ENCODE measurements at regions not wholly inside any gene's neighbourhood (a gene's known extent, or its start where the extent isn't known, plus 50 kb on each side); places are given as distances from the start of the nearest gene placed in this dataset.

- Histone ChIP-seq H3K27ac (ENCODE audit: control insufficient read depth, insufficient read depth, low read length) (no peak overlapping the region), H3K9ac (ENCODE audit: control insufficient read depth, extremely low read depth, insufficient read depth, low read length) (no peak overlapping the region), H3K9me3 (ENCODE audit: control insufficient read depth, low read depth, low read length) (no peaks in the 10 kb centered on the region), H4K20me1 (ENCODE audit: control insufficient read depth, extremely low read depth, insufficient read depth, low read length) (no peaks in the 10 kb centered on the region), H3K4me1 (ENCODE audit: control insufficient read depth, extremely low read depth, insufficient read depth, low read length) (peaks cover 2% of the 10 kb centered on the region), H3K27me3 (ENCODE audit: control insufficient read depth, extremely low read depth, insufficient read depth, low read length) (no peaks in the 10 kb centered on the region), H2AFZ (ENCODE audit: control insufficient read depth, low read length) (no peak overlapping the region), H3K4me2 (ENCODE audit: control insufficient read depth, extremely low read depth, insufficient read depth, low read depth, low read length) (no peak overlapping the region), H3K79me2 (ENCODE audit: control insufficient read depth, insufficient read depth, low read length) (no peaks in the 10 kb centered on the region), H3K9me1 (ENCODE audit: control insufficient read depth, extremely low read depth, insufficient read depth, low read length) (no peaks in the 10 kb centered on the region), H3K4me3 (ENCODE audit: control insufficient read depth in 2 of 3, extremely low read depth in 1 of 3, insufficient read depth in 2 of 3, low read depth in 1 of 3, low read length in 3 of 3) (no peak overlapping the region), H3K36me3 (ENCODE audit: control insufficient read depth in 2 of 2, extremely low read depth in 1 of 2, insufficient read depth in 2 of 2, low read length in 2 of 2) (no peaks in the 10 kb centered on the region)
- DNase-seq (ENCODE audit: low read depth, low spot score) (no peak), FAIRE-seq (no peak)
- dilution Hi-C loops (cut with MboI; ENCODE audit: extremely low pct_ligation_motif_present, low sequenced_read_pairs) = no loop called here
- TF ChIP-seq EZH2 (IDR thresholded peaks at IDR 0.05; ENCODE audit: low read length) (no peak), CTCF (optimal IDR thresholded peaks at IDR 0.05 in 1 of 3, IDR thresholded peaks at IDR 0.05 in 1 of 3, conservative IDR thresholded peaks at IDR 0.05 in 1 of 3; ENCODE audit: extremely low read depth in 1 of 3, insufficient read depth in 2 of 3, low read length in 3 of 3) (no peak)
These were observed 420.1 kb upstream of the PAPPA start for GRCh38 chr9:115733318-115734110.

GRCh38 chr9:115739096-115739875 lies 414.3 kb upstream of the PAPPA start:
- Histone ChIP-seq H2AFZ (ENCODE audit: control insufficient read depth, low read length) (peak overlapping the region; percentile 35), H3K27ac (ENCODE audit: control insufficient read depth, insufficient read depth, low read length) (peak overlapping the region; percentile 27), H3K36me3 (ENCODE audit: control insufficient read depth in 2 of 2, extremely low read depth in 1 of 2, insufficient read depth in 2 of 2, low read length in 2 of 2) (no peaks in the 10 kb centered on the region), H3K4me2 (ENCODE audit: control insufficient read depth, extremely low read depth, insufficient read depth, low read depth, low read length) (peak overlapping the region; percentile 7), H3K27me3 (ENCODE audit: control insufficient read depth, extremely low read depth, insufficient read depth, low read length) (no peaks in the 10 kb centered on the region), H3K4me1 (ENCODE audit: control insufficient read depth, extremely low read depth, insufficient read depth, low read length) (peaks cover 21% of the 10 kb centered on the region), H3K79me2 (ENCODE audit: control insufficient read depth, insufficient read depth, low read length) (no peaks in the 10 kb centered on the region), H3K4me3 (ENCODE audit: control insufficient read depth in 2 of 3, extremely low read depth in 1 of 3, insufficient read depth in 2 of 3, low read depth in 1 of 3, low read length in 3 of 3) (no peak overlapping the region), H3K9me1 (ENCODE audit: control insufficient read depth, extremely low read depth, insufficient read depth, low read length) (no peaks in the 10 kb centered on the region), H3K9ac (ENCODE audit: control insufficient read depth, extremely low read depth, insufficient read depth, low read length) (no peak overlapping the region), H4K20me1 (ENCODE audit: control insufficient read depth, extremely low read depth, insufficient read depth, low read length) (no peaks in the 10 kb centered on the region), H3K9me3 (ENCODE audit: control insufficient read depth, low read depth, low read length) (no peaks in the 10 kb centered on the region)
- dilution Hi-C loops (cut with MboI; ENCODE audit: extremely low pct_ligation_motif_present, low sequenced_read_pairs) = no loop called here
- DNase-seq (ENCODE audit: low read depth, low spot score) = no peak
- no peak for TF ChIP-seq EZH2 (IDR thresholded peaks at IDR 0.05; ENCODE audit: low read length)
- TF ChIP-seq CTCF (optimal IDR thresholded peaks at IDR 0.05 in 1 of 3, IDR thresholded peaks at IDR 0.05 in 1 of 3, conservative IDR thresholded peaks at IDR 0.05 in 1 of 3; ENCODE audit: extremely low read depth in 1 of 3, insufficient read depth in 2 of 3, low read length in 3 of 3) = no peak
- FAIRE-seq = peak; percentile 57
